K562 (cell line): ENCODE measurements at regions not wholly inside any gene's neighbourhood (a gene's known extent, or its start where the extent isn't known, plus 50 kb on each side); places are given as distances from the start of the nearest gene placed in this dataset.

ENCODE experiments used
- BHLHE40 ChIP-seq: IDR thresholded peaks from 2 replicates; pipeline ENCODE4 v1.6.1; 2011; ENCODE audit warnings: low read length, improper control_type of control experiment
- CBFA2T3 ChIP-seq: fragments of 450-650 bp; IDR thresholded peaks from 2 replicates; pipeline ENCODE4 v1.6.1; 2017
- CBX8 ChIP-seq: fragments of 200-600 bp; sonication (generic); IDR thresholded peaks from 2 replicates; pipeline ENCODE4 v1.6.1; 2012; ENCODE audit warnings: borderline replicate concordance, mixed run types, low read depth, mild to moderate bottlenecking, moderate library complexity, mixed read lengths, low read length, control low read depth, inconsistent platforms; ENCODE audit not compliant: poor library complexity, severe bottlenecking; ENCODE audit errors: extremely low read depth
- EP300 ChIP-seq: IDR thresholded peaks from 2 replicates; pipeline ENCODE4 v1.6.1; 2012; ENCODE audit warnings: low read length, improper control_type of control experiment
- FOS ChIP-seq: IDR thresholded peaks from 3 replicates; pipeline ENCODE4 v1.6.1; 2011; ENCODE audit not compliant: insufficient read length; ENCODE audit errors: extremely low read depth
- FOSL1 ChIP-seq: fragments of 200-800 bp; sonication (Bioruptor generic); conservative IDR thresholded peaks from 2 replicates; pipeline ENCODE4 v1.6.1; 2016; ENCODE audit warnings: missing genetic modification characterization, missing compliant biosample characterization
- GABPB1 ChIP-seq: sonication (generic); formaldehyde crosslinking; IDR thresholded peaks from 2 replicates; pipeline ENCODE4 v1.8.0; 2022; ENCODE audit warnings: mild to moderate bottlenecking, missing genetic modification reagents
- MEIS2 ChIP-seq: fragments of 450-650 bp; IDR thresholded peaks from 2 replicates; pipeline ENCODE4 v1.6.1; 2014; ENCODE audit warnings: mild to moderate bottlenecking; ENCODE audit not compliant: partially characterized antibody
- NR4A1 ChIP-seq, 2 experiments: fragments of 250-450 bp in 1 of 2; fragments of 450-650 bp in 1 of 2; sonication (Bioruptor Pico) in 1 of 2; IDR thresholded peaks; 2 replicates each; pipeline versions ENCODE4 v1.4.0 to v1.6.1; 2016 to 2020; ENCODE audit warnings: mild to moderate bottlenecking in 2 of 2, missing compliant biosample characterization in 1 of 2, missing genetic modification characterization in 1 of 2, moderate library complexity in 1 of 2
- POLR3A ChIP-seq: IDR thresholded peaks from 2 replicates; pipeline ENCODE4 v1.6.1; 2011; ENCODE audit warnings: borderline replicate concordance, mild to moderate bottlenecking, moderate library complexity; ENCODE audit not compliant: insufficient read length, insufficient read depth; ENCODE audit errors: extremely low read depth
- RCOR1 ChIP-seq, 2 experiments: IDR thresholded peaks; 2 replicates each; pipeline ENCODE4 v1.6.1; 2012; ENCODE audit warnings: low read depth in 2 of 2, low read length in 2 of 2, borderline replicate concordance in 1 of 2, improper control_type of control experiment in 1 of 2
- TARDBP ChIP-seq: fragments of 450-650 bp; IDR thresholded peaks from 2 replicates; pipeline ENCODE4 v1.6.1; 2016
- TSC22D4 ChIP-seq: fragments of 450-650 bp; IDR thresholded peaks from 2 replicates; pipeline ENCODE4 v1.6.1; 2016; ENCODE audit warnings: missing genetic modification characterization, missing biosample characterization, control low read depth
- ZFP30 ChIP-seq: fragments of 250-450 bp; sonication (Bioruptor Pico); IDR thresholded peaks from 2 replicates; pipeline ENCODE4 v1.8.0; 2022; ENCODE audit warnings: moderate library complexity, mild to moderate bottlenecking, inconsistent platforms, borderline replicate concordance
- ZNF124 ChIP-seq: sonication (generic); formaldehyde crosslinking; IDR thresholded peaks from 2 replicates; pipeline ENCODE4 v1.8.1; 2022; ENCODE audit warnings: missing genetic modification reagents
- ZNF347 ChIP-seq: fragments of 450-650 bp; formaldehyde crosslinking; IDR thresholded peaks from 2 replicates; pipeline ENCODE4 v1.4.0; 2020; ENCODE audit warnings: low read depth, mild to moderate bottlenecking, moderate library complexity
- TF ChIP-seq, protein P1 (sequence below): conservative IDR thresholded peaks from 2 replicates; pipeline ENCODE4 v1.6.1; 2011; ENCODE audit warnings: low read depth, mild to moderate bottlenecking, low read length; ENCODE audit not compliant: control insufficient read depth
- TF ChIP-seq, protein P2 (sequence below): fragments of 250-450 bp; sonication (Bioruptor Pico); IDR thresholded peaks from 2 replicates; pipeline ENCODE4 v1.8.0; 2022; ENCODE audit warnings: moderate library complexity, mild to moderate bottlenecking, inconsistent platforms
- TF ChIP-seq, protein P3 (sequence below): sonication (generic); formaldehyde crosslinking; IDR thresholded peaks from 2 replicates; pipeline ENCODE4 v1.8.1; 2023; ENCODE audit warnings: mild to moderate bottlenecking, missing genetic modification reagents
- TF ChIP-seq, protein P4 (sequence below): fragments of 450-650 bp; IDR thresholded peaks from 2 replicates; pipeline ENCODE4 v1.6.1; 2016; ENCODE audit warnings: missing biosample characterization, missing genetic modification characterization
- TF ChIP-seq, protein P5 (sequence below): sonication (generic); formaldehyde crosslinking; IDR thresholded peaks from 2 replicates; pipeline ENCODE4 v1.8.0; 2023; ENCODE audit warnings: mild to moderate bottlenecking, missing genetic modification reagents

DNA sequence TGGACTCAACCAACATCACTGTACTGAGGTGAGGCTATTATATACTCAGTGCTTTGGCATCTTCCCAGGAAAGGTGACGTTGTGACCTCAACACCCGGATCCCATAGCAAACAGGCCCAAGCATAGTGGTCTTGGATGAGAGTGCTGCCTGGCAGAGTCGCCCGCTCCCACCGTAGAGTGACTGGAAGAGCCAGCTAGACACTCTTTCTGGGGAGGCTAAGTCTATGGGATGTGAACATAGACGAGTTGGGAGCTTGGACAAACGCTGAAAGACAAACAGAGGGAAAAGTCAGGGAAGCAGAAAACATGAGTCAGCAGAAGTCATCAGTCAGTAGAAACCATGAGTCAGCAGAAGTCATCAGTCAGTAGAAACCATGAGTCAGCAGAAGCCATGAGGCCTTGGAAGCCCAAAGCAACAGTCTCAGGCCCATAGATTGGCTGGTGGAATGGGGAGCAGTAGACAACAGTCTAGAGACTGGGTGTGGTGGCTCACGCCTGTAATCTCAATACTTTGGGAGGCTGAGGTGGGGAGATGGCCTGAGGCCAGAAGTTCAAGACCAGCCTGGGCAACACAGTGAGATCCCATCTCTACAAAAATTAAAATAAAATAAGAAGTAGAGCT is 66.4 kb upstream of the MAP1LC3B2 start (continued):
- TF ChIP-seq, protein P1, sequence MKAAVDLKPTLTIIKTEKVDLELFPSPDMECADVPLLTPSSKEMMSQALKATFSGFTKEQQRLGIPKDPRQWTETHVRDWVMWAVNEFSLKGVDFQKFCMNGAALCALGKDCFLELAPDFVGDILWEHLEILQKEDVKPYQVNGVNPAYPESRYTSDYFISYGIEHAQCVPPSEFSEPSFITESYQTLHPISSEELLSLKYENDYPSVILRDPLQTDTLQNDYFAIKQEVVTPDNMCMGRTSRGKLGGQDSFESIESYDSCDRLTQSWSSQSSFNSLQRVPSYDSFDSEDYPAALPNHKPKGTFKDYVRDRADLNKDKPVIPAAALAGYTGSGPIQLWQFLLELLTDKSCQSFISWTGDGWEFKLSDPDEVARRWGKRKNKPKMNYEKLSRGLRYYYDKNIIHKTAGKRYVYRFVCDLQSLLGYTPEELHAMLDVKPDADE = no peak
- TF ChIP-seq MEIS2 (peak; percentile 82), CBFA2T3 (peak; percentile 73), FOS (peak; percentile 19), ZNF124 (no peak), TSC22D4 (no peak), FOSL1 (peak; percentile 97), POLR3A (no peak), NR4A1 (CRISPR knock-in tag; IDR thresholded peaks at IDR 0.05) (no peak), NR4A1 (tag; IDR thresholded peaks at IDR 0.05) (peak; percentile 66), CBX8 (no peak), TARDBP (peak; percentile 50; the same call in 1 of the 2 replicates), RCOR1 (IDR thresholded peaks at IDR 0.05; ENCODE audit: borderline replicate concordance in 1 of 2, low read depth in 2 of 2, low read length in 2 of 2) (peak; percentile 69 to 94), ZNF347 (CRISPR knock-in tag) (no peak), ZFP30 (CRISPR knock-in tag) (no peak), GABPB1 (CRISPR knock-in tag) (no peak), BHLHE40 (no peak), EP300 (peak; percentile 63)
- TF ChIP-seq, protein P2, sequence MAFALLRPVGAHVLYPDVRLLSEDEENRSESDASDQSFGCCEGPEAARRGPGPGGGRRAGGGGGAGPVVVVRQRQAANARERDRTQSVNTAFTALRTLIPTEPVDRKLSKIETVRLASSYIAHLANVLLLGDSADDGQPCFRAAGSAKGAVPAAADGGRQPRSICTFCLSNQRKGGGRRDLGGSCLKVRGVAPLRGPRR = 0 out of 2 replicates have a peak, but pooled peaks have one; percentile 5
- TF ChIP-seq, protein P3, sequence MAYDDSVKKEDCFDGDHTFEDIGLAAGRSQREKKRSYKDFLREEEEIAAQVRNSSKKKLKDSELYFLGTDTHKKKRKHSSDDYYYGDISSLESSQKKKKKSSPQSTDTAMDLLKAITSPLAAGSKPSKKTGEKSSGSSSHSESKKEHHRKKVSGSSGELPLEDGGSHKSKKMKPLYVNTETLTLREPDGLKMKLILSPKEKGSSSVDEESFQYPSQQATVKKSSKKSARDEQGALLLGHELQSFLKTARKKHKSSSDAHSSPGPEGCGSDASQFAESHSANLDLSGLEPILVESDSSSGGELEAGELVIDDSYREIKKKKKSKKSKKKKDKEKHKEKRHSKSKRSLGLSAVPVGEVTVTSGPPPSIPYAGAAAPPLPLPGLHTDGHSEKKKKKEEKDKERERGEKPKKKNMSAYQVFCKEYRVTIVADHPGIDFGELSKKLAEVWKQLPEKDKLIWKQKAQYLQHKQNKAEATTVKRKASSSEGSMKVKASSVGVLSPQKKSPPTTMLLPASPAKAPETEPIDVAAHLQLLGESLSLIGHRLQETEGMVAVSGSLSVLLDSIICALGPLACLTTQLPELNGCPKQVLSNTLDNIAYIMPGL (CRISPR knock-in tag) = no peak
- TF ChIP-seq, protein P4, sequence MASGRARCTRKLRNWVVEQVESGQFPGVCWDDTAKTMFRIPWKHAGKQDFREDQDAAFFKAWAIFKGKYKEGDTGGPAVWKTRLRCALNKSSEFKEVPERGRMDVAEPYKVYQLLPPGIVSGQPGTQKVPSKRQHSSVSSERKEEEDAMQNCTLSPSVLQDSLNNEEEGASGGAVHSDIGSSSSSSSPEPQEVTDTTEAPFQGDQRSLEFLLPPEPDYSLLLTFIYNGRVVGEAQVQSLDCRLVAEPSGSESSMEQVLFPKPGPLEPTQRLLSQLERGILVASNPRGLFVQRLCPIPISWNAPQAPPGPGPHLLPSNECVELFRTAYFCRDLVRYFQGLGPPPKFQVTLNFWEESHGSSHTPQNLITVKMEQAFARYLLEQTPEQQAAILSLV (tag) = peak; percentile 70
- TF ChIP-seq, protein P5, sequence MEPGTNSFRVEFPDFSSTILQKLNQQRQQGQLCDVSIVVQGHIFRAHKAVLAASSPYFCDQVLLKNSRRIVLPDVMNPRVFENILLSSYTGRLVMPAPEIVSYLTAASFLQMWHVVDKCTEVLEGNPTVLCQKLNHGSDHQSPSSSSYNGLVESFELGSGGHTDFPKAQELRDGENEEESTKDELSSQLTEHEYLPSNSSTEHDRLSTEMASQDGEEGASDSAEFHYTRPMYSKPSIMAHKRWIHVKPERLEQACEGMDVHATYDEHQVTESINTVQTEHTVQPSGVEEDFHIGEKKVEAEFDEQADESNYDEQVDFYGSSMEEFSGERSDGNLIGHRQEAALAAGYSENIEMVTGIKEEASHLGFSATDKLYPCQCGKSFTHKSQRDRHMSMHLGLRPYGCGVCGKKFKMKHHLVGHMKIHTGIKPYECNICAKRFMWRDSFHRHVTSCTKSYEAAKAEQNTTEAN (CRISPR knock-in tag) = no peak
